GM06990 (cell line): ENCODE measurements at regions not wholly inside any gene's neighbourhood (a gene's known extent, or its start where the extent isn't known, plus 50 kb on each side); places are given as distances from the start of the nearest gene placed in this dataset.
"Not testable (repeated sequence)": the region's sequence is repeated elsewhere in the genome, so short reads cannot be mapped to it uniquely, and the experiment has no call there.

Experiments
- DNase-seq: peaks from one replicate; pipeline ENCODE4 v3.0.0-alpha.2; 2011; ENCODE audit not compliant: insufficient read length; ENCODE audit errors: extremely low read depth
- H3K27me3 ChIP-seq: replicated peaks from 2 replicates; pipeline ENCODE4 v1.6.0; 2011; ENCODE audit warnings: low read length; ENCODE audit not compliant: control insufficient read depth, insufficient read depth
- H3K36me3 ChIP-seq: 2 replicates; pipeline ENCODE4 v1.5.1; 2011; ENCODE audit warnings: low read length; ENCODE audit not compliant: control insufficient read depth, insufficient read depth
- H3K4me3 ChIP-seq: replicated peaks from 2 replicates; pipeline ENCODE4 v1.5.1; 2011; ENCODE audit warnings: low read depth, mild to moderate bottlenecking, control low read depth, low read length
- CTCF ChIP-seq: IDR thresholded peaks from 2 replicates; pipeline ENCODE4 v1.5.1; 2011; ENCODE audit warnings: low read length, control low read depth, mild to moderate bottlenecking, inconsistent platforms; ENCODE audit not compliant: insufficient read depth, poor library complexity, severe bottlenecking

- Histone ChIP-seq H3K36me3 (no peaks in the 10 kb centered on the region), H3K4me3 (no peak overlapping the region), H3K27me3 (no peaks in the 10 kb centered on the region)
- TF ChIP-seq CTCF, result no peak
- DNase-seq, result no peak
Observed at GRCh38 chr2:138239902-138240491, 261.6 kb upstream of the SPOPL start.

- TF ChIP-seq CTCF, result no peak
- H3K4me3 ChIP-seq, result no peak overlapping the region
Observed at GRCh38 chr2:138243372-138243771, 258.2 kb upstream of the SPOPL start.

GRCh38 chr2:138244501-138244925 lies 257.1 kb upstream of the SPOPL start:
- no peak for DNase-seq
- TF ChIP-seq CTCF, result no peak
- no peak overlapping the region for H3K4me3 ChIP-seq
- H3K36me3 ChIP-seq, result no peaks in the 10 kb centered on the region
- H3K27me3 ChIP-seq, result no peaks in the 10 kb centered on the region

More at GRCh38 chr2:138243372-138243771, 258.2 kb upstream of the SPOPL start:
- Histone ChIP-seq H3K36me3 (no peaks in the 10 kb centered on the region), H3K27me3 (no peaks in the 10 kb centered on the region)
- no peak for DNase-seq

- Histone ChIP-seq H3K36me3 (no peaks in the 10 kb centered on the region), H3K4me3 (no peak overlapping the region), H3K27me3 (no peaks in the 10 kb centered on the region)
- no peak for TF ChIP-seq CTCF
- no peak for DNase-seq
Observed at GRCh38 chr2:138245310-138245709, 256.3 kb upstream of the SPOPL start.

- no peak for DNase-seq
- Histone ChIP-seq H3K27me3 (no peaks in the 10 kb centered on the region), H3K36me3 (no peaks in the 10 kb centered on the region), H3K4me3 (no peak overlapping the region)
- no peak for TF ChIP-seq CTCF
Observed at GRCh38 chr2:138247302-138247701, 254.3 kb upstream of the SPOPL start.

GRCh38 chr2:138249207-138249606 lies 252.4 kb upstream of the SPOPL start:
- Histone ChIP-seq H3K36me3 (no peaks in the 10 kb centered on the region), H3K4me3 (no peak overlapping the region), H3K27me3 (no peaks in the 10 kb centered on the region)
- no peak for TF ChIP-seq CTCF
- DNase-seq, result no peak

- not testable (repeated sequence) for H3K36me3 ChIP-seq, DNase-seq, H3K4me3 ChIP-seq
Observed at GRCh38 chr2:138250843-138251320, 250.7 kb upstream of the SPOPL start.

More at GRCh38 chr2:138250843-138251320, 250.7 kb upstream of the SPOPL start:
- not testable (repeated sequence) for H3K27me3 ChIP-seq
